ENCODE measurements at regions not wholly inside any gene's neighbourhood (a gene's known extent, or its start where the extent isn't known, plus 50 kb on each side); places are given as distances from the start of the nearest gene placed in this dataset.

DNA sequence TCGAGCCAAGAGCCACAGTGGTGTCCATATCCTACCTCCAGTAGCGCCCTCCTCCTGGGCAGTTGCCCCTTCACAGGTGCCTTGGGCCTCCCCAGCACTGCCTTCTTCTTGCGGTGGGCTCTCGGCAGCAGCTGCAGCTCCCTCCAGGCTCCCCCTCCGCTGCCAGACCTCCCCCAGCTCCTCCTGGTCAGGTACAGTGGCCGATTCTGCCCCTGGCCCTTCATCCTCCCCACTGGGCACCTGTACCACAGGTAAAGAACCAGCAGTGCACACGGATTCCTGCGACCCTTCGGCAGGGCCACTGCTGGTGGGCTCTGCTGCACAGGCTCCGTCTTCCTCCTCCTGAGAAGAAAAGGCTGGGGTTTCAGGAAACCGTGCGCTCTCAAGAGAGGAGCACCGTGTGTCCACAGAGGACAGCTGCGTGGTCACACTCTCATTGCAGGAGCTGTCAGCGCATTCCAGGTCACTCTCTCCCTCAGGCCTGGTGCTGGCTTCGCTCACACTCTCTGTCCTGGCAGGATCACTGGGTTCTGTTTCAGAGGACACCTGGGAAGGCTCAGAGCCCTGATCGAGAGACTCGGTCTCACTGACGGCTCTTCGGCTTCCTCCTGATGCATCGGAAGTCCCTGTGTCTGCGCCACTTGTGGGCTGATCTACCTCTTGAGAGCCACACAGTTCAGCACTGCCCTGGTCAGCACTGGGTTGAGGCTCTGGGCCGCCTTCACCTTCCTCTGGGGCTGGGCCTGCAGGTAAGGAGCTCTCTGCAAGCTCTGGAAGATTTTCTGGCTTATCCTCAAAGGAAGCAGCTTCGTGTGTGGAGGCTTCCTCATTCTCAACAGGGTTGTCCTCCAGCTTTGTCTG, 147.4 kb upstream of the STK17B start:
- no peak for DNase-seq

DNA sequence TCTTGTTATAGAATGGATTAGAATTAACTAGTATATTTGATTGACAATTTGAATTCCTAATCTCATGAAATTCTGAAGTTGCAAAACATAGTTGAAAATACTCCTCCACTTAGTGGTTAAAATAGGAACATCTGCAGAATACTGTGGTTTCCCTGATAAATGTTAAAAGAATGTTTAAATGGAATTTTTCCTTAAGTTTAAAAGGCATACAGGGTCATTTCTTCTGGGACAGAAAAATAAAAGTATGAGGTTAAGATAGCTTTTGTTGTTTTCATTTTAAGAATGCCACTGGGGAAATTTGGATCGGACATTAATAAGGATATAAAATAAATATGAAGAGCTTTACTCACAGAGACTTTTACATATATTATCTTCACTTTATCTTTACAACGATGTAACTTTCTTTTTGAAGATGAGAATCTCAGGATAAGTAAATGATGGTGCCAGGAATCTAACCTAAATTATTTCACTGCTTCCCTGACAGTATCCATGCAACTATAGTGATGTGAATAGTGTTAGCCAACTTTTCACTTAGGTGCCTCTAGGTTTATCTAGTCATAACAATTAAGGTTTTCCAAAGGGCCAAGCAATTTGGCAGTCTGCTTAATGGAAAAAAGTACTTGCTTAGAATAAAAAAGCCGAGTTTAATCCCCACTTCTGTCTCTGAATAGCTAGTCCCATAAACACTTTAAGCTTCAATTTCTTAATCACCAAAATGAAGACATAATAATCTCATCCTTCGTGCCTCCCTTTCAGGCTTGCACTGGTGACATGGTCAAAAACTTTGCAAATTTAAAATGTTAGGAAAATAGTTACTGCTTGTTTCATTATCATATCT, 151.8 kb upstream of the STK17B start:
- DNase-seq: no peak

DNA sequence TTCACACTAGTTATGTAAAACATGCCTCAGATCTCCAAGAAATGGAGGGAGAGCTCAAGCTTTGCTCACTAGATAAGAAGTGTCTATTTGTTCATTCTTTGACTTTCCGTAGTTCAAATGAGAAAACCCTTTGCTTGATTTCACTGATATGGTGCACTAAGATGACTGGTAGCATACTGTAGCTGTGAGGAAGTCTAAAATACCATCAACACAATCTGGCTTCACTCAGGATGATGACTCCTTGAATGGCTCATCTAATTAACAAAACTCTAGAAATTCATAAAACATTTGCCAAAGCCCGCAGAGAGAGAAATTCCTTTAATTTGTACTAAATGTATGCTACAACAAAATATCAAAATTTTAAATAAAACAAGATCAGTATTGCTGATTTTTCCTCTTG, 152.8 kb upstream of the STK17B start:
- DNase-seq: no peak

DNA sequence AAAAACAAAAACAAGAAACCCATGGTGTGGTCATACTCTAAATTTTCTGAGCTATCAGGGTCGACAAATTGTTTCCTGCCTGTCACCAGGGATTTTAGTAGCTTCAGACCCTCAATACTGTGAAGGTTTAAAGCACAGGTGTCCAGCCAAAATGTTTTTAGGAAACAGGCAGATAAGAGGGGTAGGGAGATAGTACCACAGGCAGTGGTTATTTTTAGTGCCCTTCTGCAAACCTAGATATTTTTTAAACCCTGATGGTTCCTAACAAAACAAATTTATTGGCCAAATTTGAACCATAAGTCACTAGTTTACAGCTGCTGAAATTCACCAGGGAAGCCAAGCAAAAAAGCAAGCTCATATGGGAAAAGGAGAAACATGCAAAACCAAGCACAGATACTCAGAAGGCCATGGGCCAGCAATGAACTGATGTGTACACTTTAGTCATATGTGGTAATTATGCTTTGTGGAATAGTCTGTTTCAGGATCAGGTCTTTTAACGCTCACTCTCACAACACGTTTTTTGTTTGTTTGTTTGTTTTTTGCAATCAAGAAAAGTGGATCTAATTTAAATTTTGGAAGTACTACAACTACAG, 156.8 kb upstream of the STK17B start:
- DNase-seq: no peak

DNA sequence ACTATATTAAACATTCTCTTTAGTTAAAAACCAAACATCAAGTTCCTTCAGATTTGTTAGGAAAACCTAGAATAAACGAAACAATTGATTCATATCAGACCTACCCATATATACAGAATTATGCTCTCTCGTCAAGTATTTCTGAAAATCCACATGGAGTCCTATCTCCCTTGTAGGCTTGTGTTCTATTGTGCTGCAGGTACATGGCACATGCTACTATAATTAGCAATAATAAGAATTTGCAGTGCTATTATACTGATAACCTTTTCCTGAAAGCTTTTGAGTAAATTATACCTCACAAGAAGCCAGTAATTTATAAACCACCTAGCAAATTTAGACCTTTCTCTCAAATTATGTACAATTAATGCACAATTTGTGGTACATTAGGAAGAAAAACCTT, 158.6 kb upstream of the STK17B start:
- DNase-seq: no peak

DNA sequence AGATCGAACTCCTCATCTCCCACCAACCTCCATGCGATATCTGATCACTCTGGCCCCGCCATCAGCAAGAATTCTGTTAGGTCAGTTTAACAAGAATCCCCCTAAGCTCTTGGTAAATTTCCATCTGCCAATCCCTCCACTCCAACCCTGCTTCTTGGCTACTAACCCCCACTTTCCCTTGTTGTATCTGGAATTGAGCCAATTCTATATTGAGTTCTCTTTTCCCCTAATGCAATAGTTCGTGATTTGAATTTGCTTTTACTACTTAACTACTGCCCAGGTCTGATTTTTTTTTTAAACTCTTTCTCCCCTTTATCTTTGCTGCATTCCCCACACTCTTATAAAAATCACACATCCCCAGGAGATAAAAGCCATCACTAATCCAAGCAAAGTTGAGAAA, 159.3 kb upstream of the STK17B start:
- no peak for DNase-seq

DNA sequence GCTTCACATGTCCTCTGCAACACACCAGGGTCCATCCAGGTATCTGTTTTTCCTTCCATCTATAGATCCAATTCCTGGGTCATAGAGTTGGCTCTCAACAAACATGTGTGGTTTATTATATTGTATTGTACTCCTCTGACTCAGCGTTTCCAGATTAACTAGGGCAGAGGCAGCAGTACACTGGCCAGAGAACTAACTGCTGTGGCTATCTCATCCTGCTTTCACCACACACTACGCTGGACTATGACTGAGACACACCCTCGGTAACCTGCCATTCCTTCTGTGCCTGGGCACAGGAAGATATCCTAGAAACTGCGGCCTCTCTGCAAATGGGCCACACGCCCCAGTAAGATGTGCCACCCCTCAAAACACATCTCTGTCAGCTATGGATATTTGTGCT, 159.8 kb upstream of the STK17B start:
- no peak for DNase-seq

DNA sequence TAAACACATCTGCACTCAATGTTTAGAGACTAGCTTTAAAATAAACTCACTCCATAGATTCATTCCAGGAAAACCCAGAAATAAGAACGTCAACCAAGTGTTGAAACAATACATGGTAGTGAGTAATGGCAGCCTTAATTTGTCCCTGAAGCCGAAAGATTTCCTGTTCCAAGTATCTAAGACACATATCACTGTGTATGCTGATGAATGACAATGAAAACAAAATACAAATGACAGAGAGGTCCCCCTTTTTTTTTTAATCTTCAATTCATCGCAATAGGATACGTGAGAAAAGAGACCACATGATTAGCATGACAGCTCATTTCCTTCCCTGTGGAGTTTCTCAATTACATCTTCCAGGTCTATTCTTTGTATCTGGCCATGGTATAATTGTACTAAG, 160.5 kb upstream of the STK17B start:
- no peak for DNase-seq

DNA sequence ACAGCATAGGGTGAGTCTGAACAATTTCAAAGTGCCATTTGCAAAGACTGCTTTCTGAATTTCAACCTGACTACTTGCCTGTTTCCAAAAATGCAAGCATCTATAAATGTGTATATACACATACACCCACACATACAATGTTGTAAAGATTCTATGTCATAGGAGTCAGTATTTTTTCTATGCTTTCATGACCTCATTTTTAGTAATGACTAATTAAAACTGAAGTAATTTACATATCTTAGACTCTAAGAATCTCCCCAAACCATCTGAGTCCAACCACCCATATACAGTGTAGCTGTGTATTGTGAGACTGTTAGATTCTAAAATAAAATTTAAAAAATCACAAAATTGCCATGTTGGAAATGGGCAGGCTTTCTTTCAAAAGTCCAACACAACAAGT, 162.0 kb upstream of the STK17B start:
- no peak for DNase-seq

DNA sequence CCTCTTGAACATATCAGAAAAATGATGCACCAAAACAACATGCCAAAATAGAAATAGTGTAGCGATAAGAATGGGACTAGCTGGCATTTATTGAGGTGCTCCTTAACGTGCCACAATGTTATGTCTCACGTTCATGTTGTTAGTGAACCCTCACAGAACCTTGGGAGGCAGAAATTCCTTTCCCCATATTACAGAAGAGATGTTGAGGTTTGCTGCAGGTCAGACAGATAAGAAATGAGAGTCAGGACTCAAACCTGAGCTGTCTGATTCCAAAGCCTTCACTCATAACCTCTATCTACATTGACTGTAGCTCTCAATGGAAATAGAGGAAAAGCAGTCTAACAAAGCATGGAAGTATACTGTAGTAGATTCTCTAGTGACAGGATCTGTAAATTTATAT, 163.3 kb upstream of the STK17B start:
- no peak for DNase-seq

DNA sequence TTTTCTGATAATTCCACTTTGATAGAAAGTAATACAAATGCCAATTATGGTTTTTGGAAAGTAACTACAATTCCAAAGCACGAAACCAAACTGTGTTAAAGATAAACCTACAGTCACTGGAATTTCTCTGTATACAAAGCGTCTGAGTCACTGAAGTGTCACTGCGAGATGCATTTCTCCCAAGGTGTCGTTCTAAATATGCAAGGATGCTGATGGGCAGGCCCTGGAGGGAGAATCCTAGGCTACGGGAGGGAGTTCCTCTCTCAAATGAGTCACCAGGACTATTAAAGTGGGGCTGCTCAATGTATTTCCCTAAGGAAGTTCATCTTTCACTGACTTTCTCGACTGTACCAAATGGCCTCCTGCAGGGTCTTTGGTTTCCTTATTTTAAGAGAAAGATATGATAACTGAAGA, 163.8 kb upstream of the STK17B start:
- no peak for DNase-seq

DNA sequence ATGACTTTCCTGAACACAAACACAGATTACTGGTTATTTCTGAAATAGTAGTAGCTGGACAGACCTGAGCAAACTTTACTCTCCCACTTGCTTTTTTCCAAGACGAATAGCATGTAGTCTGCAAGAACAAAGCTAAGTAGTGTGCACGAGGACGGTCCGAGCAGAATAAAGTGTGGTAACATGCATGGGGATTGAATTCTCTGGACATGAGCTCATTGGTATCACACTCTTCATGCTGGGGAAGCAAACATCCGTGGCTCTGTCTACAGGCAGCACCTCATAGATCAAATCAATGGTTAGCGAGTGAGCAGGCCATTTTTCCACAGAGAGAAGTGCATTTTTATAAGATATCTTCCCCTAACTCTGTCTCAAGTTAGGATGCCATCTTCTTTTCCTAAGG, 164.8 kb upstream of the STK17B start:
- no peak for DNase-seq

DNA sequence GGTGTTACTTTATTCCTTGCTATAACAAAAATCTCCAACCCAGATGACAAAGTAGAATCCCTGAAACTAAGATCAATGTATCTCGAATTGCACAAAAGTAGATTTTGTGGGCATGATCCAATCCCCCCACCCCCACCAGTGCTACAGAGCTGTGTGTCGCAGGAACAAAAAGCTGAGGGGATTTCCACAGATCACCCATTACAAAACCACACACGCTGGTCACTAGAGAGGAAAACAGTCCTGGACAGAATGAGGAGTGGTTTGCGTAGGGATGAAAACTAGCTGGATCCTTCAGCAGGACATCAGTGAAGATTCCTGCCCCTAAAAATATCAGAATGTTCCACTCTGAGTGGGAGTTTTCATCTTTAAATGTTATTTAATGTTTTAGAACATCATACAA, 165.3 kb upstream of the STK17B start:
- DNase-seq: no peak

DNA sequence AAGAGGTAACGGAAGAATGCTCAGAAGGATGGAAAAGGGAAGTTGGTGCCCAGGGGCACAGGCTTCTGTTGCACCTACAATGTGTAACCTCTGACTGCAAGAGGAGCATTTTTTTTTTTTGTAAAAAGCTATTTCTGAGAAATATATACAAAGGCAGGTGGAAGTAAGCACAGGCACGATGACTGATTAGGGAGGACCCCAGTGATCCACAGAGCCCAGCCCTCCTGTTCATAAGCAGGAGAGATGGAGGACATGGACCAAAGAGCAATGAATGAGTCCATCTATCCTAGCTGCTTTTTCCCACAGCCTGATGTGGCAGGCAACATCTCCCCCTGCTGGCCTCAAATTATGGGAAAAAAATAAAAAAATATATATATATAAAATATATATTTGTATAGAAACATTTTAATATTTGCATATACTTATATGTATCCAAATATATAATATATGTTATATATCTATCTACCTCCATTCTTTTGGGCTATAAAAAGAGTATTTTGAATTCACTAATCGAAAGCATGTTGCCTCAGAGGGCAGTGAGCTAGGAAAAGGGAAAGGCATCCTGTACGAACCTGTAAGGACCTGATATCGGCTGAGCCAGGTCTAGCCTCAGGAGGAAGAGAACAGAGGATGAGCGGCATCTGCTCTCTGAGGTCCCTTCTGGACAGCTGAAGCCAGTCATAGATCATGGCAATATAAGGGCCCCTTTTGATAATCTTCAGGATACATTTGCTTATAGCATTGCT, 166.0 kb upstream of the STK17B start:
- no peak for DNase-seq

DNA sequence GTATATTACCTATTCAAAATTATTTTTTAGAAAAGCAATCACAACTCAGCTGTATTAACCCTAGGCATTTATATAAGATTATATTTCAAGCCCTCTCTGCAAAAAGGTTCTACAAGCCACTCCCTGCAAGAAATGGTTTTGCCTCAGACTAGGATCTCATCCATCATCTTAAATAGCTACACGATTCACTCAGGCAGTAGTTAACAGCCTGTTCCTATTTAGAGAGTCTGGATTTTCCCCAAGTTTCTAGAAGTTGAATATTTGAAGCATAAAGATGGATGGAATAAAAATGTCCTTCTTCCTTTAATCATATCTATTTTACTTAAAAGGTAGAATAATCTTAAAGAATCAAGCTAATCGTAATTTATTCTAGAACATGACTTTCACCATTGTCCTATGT, 167.1 kb upstream of the STK17B start:
- no peak for DNase-seq

DNA sequence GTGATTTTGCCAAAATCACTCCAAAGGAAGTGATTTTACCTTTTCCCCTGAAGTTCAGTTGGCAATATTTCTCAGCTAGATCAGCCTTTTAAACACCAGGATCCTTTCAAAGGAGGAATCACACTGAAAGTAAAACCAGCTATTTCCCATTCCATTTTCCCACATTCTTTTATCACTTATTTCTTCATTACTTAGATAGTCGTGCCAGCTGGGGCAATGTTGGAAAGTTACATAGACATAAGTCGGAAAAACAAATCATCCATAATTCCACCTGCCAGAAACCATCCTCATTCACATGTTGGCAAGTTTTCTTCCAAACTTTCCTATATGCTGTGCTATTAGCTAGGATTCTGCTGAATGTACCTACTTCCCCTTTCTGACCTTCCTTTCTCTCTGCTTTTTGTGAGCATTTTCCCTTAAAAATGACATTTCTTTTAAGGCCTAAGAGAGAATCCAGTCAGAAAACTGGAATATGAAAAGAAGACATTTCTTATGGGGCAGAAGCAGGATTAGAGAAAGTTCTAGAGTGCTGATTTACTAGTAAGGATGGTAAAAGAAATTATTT, 170.0 kb upstream of the STK17B start:
- no peak for DNase-seq

DNA sequence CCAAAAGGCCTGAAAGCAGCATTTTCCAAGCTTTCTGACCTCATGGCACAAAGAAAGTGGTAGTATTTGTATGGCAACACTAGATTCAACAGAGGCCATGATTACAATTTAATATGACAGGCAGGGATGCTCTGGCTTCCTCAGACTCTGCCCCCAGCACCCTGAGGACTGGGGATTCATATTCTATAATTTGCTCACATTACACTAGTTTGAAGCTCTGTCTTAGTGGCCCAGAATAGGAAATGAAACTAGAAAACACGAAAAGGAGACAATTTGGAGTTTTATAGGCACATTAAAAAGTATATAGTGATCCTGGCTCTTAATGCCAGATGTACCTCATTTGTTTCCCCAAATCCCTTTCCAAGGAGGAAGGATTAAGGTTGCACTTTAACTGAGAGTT, 173.0 kb upstream of the STK17B start:
- no peak for DNase-seq

DNA sequence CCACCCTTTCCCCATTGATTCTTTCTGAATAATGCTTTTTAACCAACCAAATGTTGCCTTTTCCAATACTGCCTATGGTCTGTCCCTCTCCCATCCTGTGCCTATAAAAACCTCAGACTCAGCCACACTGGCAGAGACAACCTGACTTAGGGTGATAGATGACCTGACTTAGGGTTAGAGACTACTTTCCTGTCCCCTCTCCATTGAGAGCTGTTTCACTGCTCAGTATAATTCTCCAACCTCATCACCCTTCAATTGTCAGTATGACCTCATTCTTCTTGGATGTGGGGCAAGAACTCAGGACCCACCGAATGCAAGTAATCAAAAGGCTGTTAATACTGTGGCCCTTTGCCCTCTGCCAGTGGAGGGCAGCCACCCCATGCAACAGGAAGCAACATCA, 182.3 kb upstream of the STK17B start:
- DNase-seq: no peak

DNA sequence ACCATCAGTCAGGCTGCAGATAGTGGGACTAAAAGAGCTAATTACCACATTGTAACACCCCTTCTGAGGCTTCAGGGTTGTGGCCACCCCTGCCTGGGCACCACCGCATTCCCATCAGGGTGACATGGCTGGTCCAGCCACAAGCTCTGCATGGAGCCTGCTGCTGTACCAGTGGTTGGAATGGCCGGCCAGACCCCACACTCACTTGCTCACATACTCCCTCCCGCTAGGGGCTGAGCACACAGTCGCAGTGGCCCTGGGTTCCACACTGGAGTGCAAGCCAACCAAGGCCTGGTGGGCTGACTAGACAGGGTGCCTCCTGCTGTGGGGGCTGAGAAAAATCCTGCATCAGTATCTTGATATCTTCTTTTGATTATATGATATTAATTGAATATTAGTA, 182.8 kb upstream of the STK17B start:
- no peak for DNase-seq

DNA sequence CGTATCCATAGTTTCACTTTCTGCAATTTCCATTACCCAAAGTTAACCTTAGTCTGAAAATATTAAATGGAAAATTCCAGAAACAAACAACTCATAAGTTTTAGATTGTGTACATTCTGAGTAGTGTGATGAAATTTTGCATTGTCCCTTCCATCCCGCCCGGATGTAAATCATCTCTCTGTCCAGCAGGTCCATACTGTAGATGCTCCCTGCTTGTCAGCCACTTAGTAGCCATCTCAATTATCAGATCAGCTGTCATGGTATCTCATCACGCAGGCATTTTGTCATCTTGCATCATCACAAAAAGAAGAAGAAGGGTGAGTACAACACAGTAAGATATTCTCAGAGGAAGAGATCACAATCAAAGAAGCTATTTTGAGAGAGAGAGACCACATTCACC, 185.0 kb upstream of the STK17B start:
- no peak for DNase-seq

DNA sequence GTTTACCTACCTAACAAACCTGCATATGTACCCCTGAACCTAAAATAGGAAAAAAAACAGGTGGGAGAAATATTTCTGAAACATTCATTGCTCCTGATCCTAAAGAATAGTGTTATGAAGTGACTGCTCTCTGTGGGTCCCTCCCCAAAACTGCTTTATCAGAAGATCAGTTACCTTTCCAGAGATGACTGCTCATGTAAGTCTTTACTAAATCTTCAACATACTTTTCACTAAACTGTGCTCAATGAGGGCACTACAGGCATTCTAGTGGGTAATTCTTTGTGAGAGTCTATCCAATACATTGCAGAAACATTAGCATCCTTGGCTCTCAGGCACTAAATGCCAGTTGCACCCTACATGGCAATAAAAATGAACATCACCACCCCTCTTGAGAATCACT, 189.3 kb upstream of the STK17B start:
- DNase-seq: no peak

DNA sequence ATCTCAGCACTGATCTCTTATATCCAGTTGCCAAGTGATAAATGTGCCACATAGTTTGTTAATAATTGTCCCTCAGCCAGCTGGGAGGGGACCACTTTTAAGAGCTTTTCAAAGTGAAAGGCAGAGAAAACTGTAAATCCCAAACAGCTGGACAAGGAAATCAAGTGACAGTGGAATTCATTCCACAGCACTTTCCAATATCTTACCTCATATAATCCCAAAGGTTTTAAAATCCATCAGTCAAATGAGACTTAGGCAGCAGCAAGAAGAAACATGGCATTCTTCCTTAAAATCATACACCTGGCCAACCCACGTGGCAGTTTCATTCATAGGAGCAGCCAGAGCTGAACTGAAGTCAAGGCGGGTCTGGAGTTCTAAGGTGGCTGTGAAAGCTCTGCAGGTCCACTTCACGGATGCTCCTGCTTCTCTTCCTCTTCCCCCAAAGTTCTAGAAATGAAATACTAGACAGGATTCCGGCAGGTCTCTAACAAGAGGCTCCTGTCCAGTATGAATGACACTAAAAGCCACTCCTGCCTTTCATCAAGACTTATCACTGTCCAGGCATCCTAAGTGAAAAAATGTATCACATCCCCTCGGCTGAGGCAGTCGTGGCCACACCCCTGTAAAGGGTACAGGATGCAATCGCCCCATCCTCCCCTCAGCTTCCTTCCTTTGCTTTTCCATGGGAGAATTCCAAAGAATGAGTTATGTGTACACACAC, 190.4 kb upstream of the STK17B start:
- DNase-seq: no peak
